Bone marrow (tissue), 2 donors: ENCODE measurements at regions not wholly inside any gene's neighbourhood (a gene's known extent, or its start where the extent isn't known, plus 50 kb on each side); places are given as distances from the start of the nearest gene placed in this dataset.
"Not testable (repeated sequence)": the region's sequence is repeated elsewhere in the genome, so short reads cannot be mapped to it uniquely, and the experiment has no call there.

Source experiments
- DNase-seq, 2 donors: peaks; one replicate each; lab custom pipeline; 2025; lab: John Stamatoyannopoulos, UW

DNA sequence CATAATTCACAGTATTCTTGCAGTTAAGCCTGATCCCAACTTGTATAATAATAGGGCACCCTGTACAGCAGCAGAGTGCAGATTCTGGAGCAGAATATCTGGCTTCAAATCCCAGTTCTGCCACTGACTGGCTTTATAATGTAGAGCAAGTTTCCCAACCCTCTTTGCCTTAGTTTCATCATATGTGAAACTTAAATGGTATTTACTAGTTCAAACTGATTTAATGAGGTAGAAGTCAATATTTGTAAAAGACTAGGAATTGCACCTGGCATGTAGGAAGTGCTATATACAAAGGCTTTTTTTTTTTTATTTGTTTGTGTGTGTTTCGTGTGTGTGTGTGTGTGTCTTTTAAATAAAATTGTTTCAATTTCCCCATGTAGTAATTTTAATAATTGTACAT, 125.9 kb downstream of the CCER1 start:
- DNase-seq, result no peak

DNA sequence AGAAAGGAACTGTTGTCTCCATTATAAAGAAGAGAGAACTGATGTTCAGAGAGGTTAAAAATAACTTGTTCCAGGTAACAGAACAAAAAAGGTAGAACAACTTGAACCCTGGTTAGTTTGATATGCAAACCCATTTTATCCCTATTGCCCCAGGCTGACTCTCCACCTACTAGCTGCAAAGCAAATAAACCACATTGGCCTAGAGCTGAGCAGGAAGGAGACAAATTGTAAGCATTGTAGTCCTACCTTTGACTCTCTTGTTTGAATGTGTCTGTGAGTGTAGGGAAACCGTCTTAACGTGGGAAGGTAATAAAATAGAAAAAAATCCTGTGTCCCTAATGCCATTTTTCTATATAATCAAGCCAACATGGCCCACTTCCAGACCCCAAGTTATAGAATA, 126.4 kb downstream of the CCER1 start:
- DNase-seq, result no peak

- DNase-seq, result no peak
These were observed 127.4 kb downstream of the CCER1 start for GRCh38 chr12:90827567-90827966.

- no peak for DNase-seq
These were observed 128.9 kb downstream of the CCER1 start for GRCh38 chr12:90826036-90826435.

- DNase-seq, result no peak
These were observed 131.1 kb downstream of the CCER1 start for GRCh38 chr12:90823859-90824258.

DNA sequence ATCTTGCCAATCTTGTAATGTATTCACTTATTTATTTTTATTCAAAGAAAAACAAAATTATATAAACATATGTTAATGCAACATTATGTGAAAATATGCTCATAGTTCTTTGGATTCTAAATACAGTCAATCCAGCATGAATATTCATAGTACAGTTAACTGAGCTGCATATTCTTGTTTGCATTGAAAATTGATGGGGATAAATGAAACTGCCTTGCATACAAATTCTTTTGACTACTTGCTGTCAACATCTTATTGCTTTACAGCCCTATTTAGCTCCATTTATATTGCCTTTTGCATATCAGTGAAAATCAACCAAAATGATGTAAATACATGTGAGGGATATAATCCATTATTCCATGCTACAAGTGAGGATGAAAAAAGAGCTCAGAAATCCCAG, 135.3 kb downstream of the CCER1 start:
- DNase-seq, result no peak

- DNase-seq, result no peak
These were observed 138.5 kb downstream of the CCER1 start for GRCh38 chr12:90816353-90817089.

DNA sequence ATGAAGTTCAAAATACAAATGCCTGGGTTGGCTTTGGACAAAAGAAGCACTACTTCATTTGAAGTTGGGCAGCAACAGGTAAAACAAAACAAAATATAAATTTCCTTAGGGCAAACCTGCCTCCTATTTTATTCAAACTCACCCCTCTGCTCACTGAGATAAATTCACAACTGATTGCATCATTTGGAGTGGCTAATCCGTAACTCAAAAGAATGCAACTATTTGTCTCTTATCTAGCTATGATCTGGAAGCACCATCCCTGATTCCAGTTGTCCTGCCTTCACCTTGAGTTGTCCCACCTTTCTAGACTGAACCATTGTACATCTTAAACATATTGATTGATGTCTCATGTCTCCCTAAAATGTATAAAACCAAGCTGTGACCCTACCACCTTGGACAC, 145.0 kb downstream of the CCER1 start:
- no peak for DNase-seq

- DNase-seq, result no peak
These were observed 146.4 kb downstream of the CCER1 start for GRCh38 chr12:90808568-90808967.

GRCh38 chr12:90802727-90803126, 152.2 kb downstream of the CCER1 start:
- no peak for DNase-seq

DNA sequence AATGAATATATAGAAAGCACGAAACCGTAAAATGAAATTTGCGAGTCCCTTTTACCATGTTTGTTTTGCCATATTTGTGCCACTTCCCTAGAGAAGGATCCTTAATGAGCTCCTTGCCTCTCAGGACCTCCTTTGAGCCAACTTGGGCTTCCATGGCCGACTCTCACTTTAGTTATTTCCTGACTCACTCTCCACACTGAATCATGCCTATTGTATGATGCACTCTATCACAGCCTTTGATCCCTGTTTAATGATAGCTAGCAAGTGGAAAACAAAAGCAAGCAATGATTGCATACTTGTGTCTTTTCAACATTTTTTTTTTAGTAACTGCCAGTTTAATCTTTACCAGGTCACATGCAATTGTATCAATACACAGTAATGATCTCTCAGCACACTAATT, 153.2 kb downstream of the CCER1 start:
- no peak for DNase-seq

GRCh38 chr12:90794212-90794611, 160.8 kb downstream of the CCER1 start:
- DNase-seq, result no peak

DNA sequence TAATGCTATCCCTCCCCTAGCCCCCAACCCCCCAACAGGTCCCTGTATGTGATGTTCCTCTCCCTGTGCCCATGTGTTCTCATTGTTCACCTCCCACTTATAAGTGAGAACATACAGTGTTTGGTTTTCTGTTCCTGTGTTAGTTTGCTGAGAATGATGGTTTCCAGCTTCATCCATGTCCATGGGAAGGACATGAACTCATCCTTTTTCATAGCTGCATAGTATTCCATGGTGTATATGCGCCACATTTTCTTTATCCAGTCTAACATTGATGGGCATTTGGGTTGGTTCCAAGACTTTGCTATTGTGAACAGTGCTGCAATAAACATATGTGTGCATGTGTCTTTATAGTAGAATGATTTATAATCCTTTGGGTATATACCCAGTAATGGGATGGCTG, 162.3 kb downstream of the CCER1 start:
- not testable (repeated sequence) for DNase-seq

DNA sequence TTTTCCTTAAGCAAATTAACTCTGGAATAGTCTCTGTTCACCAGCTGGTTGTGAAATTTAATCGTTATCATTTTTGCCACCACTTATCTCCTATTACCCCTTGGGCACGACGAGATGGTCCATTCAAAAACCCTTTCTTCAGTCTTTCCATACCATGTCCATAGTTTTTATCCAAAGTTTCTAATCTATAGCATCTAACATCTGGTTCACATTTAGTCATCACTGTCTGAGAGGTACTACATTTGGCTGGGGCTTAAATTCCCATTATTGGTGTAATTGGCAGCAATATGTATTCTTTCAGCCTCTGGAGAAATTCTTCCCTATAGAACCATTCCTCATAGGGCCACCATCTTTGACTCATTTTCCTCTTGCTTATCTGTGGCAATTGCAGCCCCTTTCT, 163.5 kb downstream of the CCER1 start:
- no peak for DNase-seq

- no peak for DNase-seq
These were observed 164.2 kb downstream of the CCER1 start for GRCh38 chr12:90790747-90791146.

GRCh38 chr12:90773491-90773890, 181.5 kb downstream of the CCER1 start:
- no peak for DNase-seq

- DNase-seq, result no peak
These were observed 184.1 kb downstream of the CCER1 start for GRCh38 chr12:90770861-90771260.

DNA sequence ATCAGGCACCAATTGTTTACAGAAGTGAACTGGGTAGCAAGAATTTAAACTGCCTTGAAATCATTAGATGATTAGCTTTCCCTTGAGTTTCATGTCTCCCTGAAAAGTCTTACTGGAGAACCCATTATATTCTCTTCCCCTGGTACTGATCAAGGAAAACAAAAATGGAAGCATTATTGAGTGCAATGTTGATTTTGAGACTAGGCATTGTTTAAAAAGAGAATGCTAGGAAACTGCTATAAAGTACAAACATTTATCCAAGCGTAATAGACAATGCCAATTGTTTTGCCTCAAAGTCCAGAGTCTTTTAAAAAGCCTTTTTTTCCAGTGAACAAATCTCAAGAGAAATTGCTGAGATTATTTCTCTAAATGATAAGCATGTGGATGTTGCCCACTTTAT, 197.0 kb downstream of the CCER1 start:
- no peak for DNase-seq

DNA sequence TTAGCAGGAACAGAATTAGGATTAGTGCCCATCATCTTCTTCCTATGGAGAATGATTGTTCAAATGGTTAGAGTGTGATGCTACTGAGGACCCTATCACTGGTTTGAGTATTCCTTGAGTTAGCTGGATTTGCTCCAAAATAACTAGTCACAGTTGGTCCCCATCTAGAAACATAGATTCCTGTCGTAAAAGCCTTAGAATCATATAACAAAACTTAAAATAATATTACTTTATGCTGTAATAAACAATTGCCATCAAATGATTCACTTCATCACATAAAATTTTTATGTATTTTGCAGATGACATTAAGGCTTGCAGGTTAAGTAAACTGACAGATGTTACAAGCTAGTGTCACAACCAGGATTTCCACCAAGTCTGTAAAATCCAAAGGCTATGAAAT, 209.8 kb downstream of the CCER1 start:
- no peak for DNase-seq

DNA sequence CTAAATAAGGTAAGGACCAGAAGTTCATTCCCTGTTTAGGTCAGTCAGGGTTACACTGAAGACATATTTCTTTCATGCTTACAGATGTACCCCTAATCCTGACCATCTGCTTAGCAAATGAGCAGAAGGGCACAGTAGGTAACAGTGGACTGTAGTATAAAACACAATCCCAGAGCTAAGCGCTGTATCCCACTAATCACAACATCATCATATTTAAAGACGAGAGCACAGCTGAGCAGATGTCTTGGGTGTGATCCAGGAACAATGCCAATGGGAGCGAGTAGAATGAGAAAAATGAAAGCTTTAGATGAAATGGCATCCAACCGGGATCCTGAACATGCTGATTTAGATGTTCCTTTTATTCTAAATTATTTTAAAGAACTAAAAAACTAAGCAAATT, 213.4 kb downstream of the CCER1 start:
- no peak for DNase-seq

GRCh38 chr12:90729736-90730135, 225.2 kb downstream of the CCER1 start:
- no peak for DNase-seq

GRCh38 chr12:90712671-90713070, 242.3 kb downstream of the CCER1 start:
- DNase-seq, result no peak

DNA sequence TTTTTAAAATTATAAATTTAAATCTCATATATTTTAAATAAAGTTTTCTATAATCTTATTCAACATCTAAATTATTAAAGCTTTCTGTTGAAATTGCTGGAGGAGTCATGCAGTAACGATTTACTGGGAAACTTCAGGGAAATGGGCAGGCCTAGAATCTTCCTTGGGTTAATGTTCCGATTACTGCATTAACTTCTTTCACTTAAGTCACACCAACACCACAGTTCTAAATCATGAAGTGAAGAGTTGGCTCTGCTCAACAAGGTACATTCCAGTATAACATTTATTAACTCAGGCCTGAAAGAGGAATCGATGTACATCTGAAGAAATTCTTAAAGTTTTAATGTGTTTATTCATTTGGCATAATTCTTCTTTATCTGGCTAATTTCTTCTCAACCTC, 244.3 kb downstream of the CCER1 start:
- no peak for DNase-seq

DNA sequence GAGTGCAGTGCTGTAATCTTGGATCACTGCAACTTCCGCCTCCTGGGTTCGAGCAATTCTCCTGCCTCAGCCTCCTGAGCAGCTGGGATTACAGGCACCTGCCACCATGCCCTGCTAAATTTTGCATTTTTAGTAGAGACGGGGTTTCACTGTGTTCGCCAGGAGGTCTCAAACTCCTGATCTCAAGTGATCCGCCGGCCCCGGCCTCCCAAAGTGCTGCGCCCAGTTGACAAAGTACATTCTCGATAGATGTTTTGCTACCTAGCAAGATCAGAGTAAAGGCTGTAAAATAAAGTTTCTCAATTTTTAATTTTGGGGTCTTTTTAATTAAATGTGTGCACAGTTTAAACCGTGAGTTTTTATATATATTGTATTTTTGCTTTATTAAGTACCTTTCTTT, 248.9 kb downstream of the CCER1 start:
- DNase-seq, result no peak

DNA sequence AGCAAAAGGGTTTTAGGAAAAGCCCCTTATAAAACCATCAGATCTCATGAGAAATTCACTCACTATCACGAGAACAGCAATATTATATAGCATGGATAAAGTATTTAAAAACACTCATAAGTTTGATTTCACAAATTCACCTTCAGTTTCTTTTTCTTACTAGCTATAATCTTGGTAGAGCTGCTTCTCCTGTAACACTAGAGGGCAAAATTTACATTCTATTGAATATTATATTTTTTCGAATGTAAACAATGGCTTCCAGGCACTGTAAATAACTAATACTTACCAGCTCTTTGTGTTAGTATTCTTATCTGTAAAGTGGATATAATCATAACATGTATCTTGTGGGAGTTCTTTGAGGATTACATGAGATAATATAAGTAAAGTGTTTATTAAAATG, 259.6 kb downstream of the CCER1 start:
- no peak for DNase-seq
